Glomerular visceral epithelial cell (primary cell): ENCODE measurements at regions not wholly inside any gene's neighbourhood (a gene's known extent, or its start where the extent isn't known, plus 50 kb on each side); places are given as distances from the start of the nearest gene placed in this dataset.
"Not testable (repeated sequence)": the region's sequence is repeated elsewhere in the genome, so short reads cannot be mapped to it uniquely, and the experiment has no call there.

ENCODE experiments used
- DNase-seq: peaks from one replicate; pipeline ENCODE4 v3.0.0-alpha.2; 2016; ENCODE audit errors: extremely low spot score

GRCh38 chr4:19523964-19524363 is 727.7 kb upstream of the SLIT2 start:
- DNase-seq, result no peak

- no peak for DNase-seq
These were observed 728.7 kb upstream of the SLIT2 start for GRCh38 chr4:19522966-19523365.

DNA sequence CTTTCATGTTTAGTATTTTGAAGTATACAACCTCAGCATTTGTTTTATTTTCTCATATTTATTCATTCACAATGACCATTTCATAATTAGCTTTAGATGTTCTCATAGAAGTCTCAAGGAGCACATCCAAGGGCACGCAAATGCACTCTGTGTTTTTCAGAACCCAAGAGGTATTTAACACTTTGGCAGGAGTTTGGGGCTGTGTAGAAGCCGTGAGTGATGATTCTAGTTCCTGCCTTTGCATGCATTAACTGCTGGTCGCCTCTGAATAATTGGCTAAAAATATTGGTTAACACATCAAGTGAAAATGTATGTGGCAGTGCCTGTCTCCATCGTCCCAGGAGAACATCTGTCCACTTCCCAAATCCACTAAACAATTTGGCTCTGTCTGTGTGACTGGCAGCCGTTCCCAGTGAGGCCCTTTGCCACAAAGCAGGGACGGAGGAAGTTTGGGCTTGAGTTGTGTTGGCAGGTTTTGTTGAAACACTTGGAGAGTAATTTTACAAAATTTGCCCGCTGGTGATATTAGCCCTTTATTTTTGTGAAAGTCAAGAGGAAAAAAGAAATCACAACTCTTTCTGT is 730.7 kb upstream of the SLIT2 start:
- no peak for DNase-seq

- no peak for DNase-seq
These were observed 737.2 kb upstream of the SLIT2 start for GRCh38 chr4:19514276-19515070.

- no peak for DNase-seq
These were observed 739.6 kb upstream of the SLIT2 start for GRCh38 chr4:19512086-19512485.

- DNase-seq, result no peak
These were observed 740.7 kb upstream of the SLIT2 start for GRCh38 chr4:19510993-19511392.

GRCh38 chr4:19508442-19508841 is 743.3 kb upstream of the SLIT2 start:
- DNase-seq, result no peak

GRCh38 chr4:19497705-19498104 is 754.0 kb upstream of the SLIT2 start:
- DNase-seq, result no peak

GRCh38 chr4:19496756-19497155 is 754.9 kb upstream of the SLIT2 start:
- no peak for DNase-seq

- no peak for DNase-seq
These were observed 756.7 kb upstream of the SLIT2 start for GRCh38 chr4:19494961-19495360.

DNA sequence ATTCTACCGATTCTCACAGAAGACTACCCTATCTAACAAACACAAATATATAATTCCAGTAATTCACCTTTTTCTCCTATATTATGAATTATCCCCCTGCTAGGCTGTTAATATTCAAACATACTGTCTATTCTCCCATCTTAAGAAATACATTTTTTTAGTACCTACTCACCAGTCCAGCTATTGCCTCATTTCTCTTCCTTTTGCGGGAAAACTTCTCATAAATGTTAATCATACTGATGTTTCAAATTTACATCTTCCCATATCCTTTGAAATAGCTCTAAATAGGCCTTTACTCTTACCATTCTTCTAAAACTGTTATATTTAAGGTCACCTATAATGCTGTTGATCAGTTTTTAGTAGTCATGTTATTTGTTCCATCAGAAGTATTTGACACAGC is 759.1 kb upstream of the SLIT2 start:
- no peak for DNase-seq

- DNase-seq, result peak; percentile 8
These were observed 765.3 kb upstream of the SLIT2 start for GRCh38 chr4:19486400-19486799.

DNA sequence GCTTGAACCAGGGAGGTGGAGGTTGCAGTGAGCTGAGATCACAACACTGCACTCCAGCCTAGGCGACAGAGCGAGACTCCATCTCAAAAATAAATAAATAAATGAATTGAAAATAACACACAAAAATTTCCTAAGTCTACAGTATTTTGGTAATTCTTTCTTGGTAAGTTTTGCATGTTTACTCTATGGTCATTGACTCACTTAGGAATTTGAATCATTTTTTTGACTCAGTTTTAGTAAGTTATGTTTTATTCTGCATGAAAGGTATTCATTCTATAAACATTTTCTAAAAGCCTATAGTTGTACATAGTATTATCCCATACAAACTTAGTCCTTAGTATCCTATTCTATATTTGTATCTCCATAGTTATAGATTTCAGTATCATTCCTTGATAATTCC is 772.9 kb upstream of the SLIT2 start:
- DNase-seq, result no peak

GRCh38 chr4:19473569-19473968 is 778.1 kb upstream of the SLIT2 start:
- DNase-seq, result no peak

- no peak for DNase-seq
These were observed 779.0 kb upstream of the SLIT2 start for GRCh38 chr4:19472666-19473065.

- not testable (repeated sequence) for DNase-seq
These were observed 781.7 kb upstream of the SLIT2 start for GRCh38 chr4:19470001-19470400.

- DNase-seq, result no peak
These were observed 789.6 kb upstream of the SLIT2 start for GRCh38 chr4:19462117-19462516.

GRCh38 chr4:19455850-19456602 is 795.7 kb upstream of the SLIT2 start:
- no peak for DNase-seq

DNA sequence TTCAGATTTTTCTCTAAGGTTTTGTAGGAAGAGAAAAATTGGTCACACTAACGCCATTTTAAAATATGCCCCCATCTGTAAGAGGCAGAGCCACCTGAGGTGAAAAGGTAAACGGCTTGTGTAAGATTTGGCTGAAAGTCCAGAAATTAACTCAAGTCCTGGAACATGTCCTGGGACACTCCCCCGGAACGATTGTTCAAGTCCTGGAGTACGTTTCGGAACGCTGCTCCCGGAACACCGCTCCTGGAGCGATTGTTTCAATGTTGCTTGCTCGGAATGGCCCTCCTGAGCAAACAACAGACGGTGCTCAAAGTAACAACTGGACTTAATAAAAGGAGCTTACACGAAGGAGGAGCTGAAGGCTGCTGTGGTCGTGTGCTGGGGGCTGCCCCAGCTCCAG is 796.5 kb upstream of the SLIT2 start:
- no peak for DNase-seq

DNA sequence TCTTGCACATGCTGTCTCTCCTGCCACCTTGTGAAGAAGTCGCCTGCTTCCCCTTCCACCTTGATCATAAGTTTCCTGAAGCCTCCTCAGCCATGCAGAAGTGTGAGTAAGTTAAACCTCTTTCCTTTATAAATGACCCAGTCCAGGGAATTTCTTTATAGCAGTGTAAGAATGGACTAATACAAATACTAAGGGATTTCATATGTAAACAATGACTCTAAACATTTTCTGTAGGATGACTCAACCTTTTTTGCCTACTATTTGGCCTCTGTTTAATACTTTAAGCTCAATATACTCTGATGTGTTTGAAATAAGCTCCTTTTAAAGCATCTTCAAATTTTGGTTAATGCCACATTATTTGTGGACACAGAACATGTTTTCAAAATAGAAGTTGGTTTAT is 813.5 kb upstream of the SLIT2 start:
- no peak for DNase-seq

DNA sequence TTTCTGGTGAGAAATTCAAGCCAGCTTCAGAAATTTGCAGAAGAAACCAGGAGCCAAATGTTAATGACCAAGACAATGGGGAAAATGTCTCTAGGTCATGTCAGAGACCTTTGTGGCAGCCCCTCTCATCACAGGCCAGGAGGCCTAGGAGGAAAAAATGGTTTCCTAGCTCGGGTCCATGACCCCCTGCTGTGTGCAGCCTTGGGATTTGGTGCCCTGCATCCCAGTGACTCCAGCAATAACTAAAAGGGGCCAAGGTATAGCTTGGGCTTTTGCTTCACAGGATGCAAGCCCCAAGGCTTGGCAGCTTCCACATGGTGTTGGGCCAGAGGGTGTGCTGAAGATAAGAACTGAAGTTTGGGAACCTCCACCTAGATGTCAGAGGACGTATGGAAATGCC is 814.7 kb upstream of the SLIT2 start:
- no peak for DNase-seq

GRCh38 chr4:19429684-19430083 is 822.0 kb upstream of the SLIT2 start:
- no peak for DNase-seq

- DNase-seq, result no peak
These were observed 826.6 kb upstream of the SLIT2 start for GRCh38 chr4:19425146-19425545.
